H1 (cell line): ENCODE measurements at regions not wholly inside any gene's neighbourhood (a gene's known extent, or its start where the extent isn't known, plus 50 kb on each side); places are given as distances from the start of the nearest gene placed in this dataset.

ENCODE experiments used
- CTCF ChIA-PET: fragments of 300-600 bp; sonication (Branson Sonifier 250); formaldehyde crosslinking; loops from one replicate; lab custom pipeline; 2021; ENCODE audit not compliant: partially characterized antibody; lab: Charles Lee
- POLR2A ChIA-PET: fragments of 300-600 bp; sonication (Branson Sonifier 250); formaldehyde crosslinking; loops from one replicate; lab custom pipeline; 2021; ENCODE audit warnings: inconsistent platforms; ENCODE audit not compliant: partially characterized antibody; lab: Charles Lee
- DNase-seq, 2 experiments: peaks; one replicate each; pipeline versions ENCODE4 v3.0.0 to v3.0.0-alpha.2; 2010 to 2022; ENCODE audit warnings: low spot score in 2 of 2, low read depth in 1 of 2, mixed read lengths in 1 of 2
- FAIRE-seq: peaks from 2 replicates; lab custom pipeline; 2011; peaks lifted over from hg19 to GRCh38; lab: Jason Lieb, UNC
- H2AFZ ChIP-seq: 2 replicates; pipeline ENCODE4 v1.8.1; 2012; ENCODE audit warnings: low read length, inconsistent platforms
- H2AK5ac ChIP-seq: 2 replicates; pipeline ENCODE4 v1.6.1; 2013; ENCODE audit warnings: low read depth, low read length
- H2BK120ac ChIP-seq: replicated peaks from 2 replicates; pipeline ENCODE3; 2013; ENCODE audit warnings: low read depth, low read length, inconsistent platforms
- H2BK12ac ChIP-seq: 2 replicates; pipeline ENCODE4 v1.6.1; 2013; ENCODE audit warnings: low read depth, low read length
- H2BK15ac ChIP-seq: 2 replicates; pipeline ENCODE4 v1.6.1; 2013; ENCODE audit warnings: low read length
- H2BK20ac ChIP-seq: 2 replicates; pipeline ENCODE4 v1.6.1; 2013; ENCODE audit warnings: low read length
- H2BK5ac ChIP-seq: 2 replicates; pipeline ENCODE4 v1.6.1; 2013; ENCODE audit warnings: low read depth, low read length
- H3K14ac ChIP-seq: 2 replicates; pipeline ENCODE4 v1.6.1; 2013; ENCODE audit warnings: inconsistent platforms; ENCODE audit not compliant: insufficient read length
- H3K18ac ChIP-seq: 2 replicates; pipeline ENCODE4 v1.6.1; 2013; ENCODE audit warnings: low read length; ENCODE audit errors: extremely low read depth
- H3K23ac ChIP-seq: 2 replicates; pipeline ENCODE4 v1.6.1; 2013; ENCODE audit warnings: inconsistent platforms; ENCODE audit not compliant: insufficient read length
- H3K23me2 ChIP-seq: 2 replicates; pipeline ENCODE4 v1.6.1; 2013; ENCODE audit warnings: low read depth, low read length
- H3K27ac ChIP-seq: 2 replicates; pipeline ENCODE4 v1.6.1; 2011; ENCODE audit warnings: low read depth, low read length, inconsistent platforms
- H3K27me3 ChIP-seq, 4 experiments: replicated peaks in 1 of 4; 1 replicate in 1 of 4; 2 replicates in 3 of 4; pipeline versions ENCODE4 v1.6.1 to v1.8.1; 2011 to 2013; ENCODE audit warnings: low read length in 3 of 4, mild to moderate bottlenecking in 3 of 4, inconsistent platforms in 2 of 4, mixed read lengths in 2 of 4, moderate library complexity in 1 of 4; ENCODE audit not compliant: control insufficient read depth in 3 of 4, insufficient read depth in 3 of 4; ENCODE audit errors: extremely low read depth in 1 of 4
- H3K36me3 ChIP-seq, 4 experiments: 2 replicates each; pipeline versions ENCODE4 v1.6.1 to v1.8.1; 2011 to 2013; ENCODE audit warnings: mild to moderate bottlenecking in 4 of 4, low read length in 3 of 4, moderate library complexity in 2 of 4, control low read depth in 1 of 4, inconsistent platforms in 1 of 4; ENCODE audit not compliant: insufficient read depth in 4 of 4, control insufficient read depth in 2 of 4
- H3K4ac ChIP-seq: replicated peaks from 2 replicates; pipeline ENCODE3; 2013; ENCODE audit warnings: low read length, low read depth, mixed read lengths, inconsistent platforms; ENCODE audit not compliant: insufficient read length
- H3K4me1 ChIP-seq, 4 experiments: replicated peaks in 1 of 4; 1 replicate in 1 of 4; 2 replicates in 3 of 4; pipeline versions ENCODE4 v1.6.1 to v1.8.1; 2011 to 2013; ENCODE audit warnings: low read length in 3 of 4, inconsistent platforms in 2 of 4, mixed read lengths in 1 of 4; ENCODE audit not compliant: insufficient read depth in 4 of 4, control insufficient read depth in 3 of 4
- H3K4me2 ChIP-seq, 2 experiments: 2 replicates each; pipeline versions ENCODE4 v1.6.1 to v1.8.1; 2011 to 2013; ENCODE audit warnings: low read depth in 2 of 2, low read length in 2 of 2, control low read depth in 1 of 2, inconsistent platforms in 1 of 2, mild to moderate bottlenecking in 1 of 2; ENCODE audit not compliant: insufficient read depth in 1 of 2
- H3K4me3 ChIP-seq, 4 experiments: fragments of 200-600, 300-600 bp in 1 of 4; sonication (generic), shearing (Covaris generic), sonication (Bioruptor Twin) in 1 of 4; 2 replicates each; pipeline versions ENCODE4 v1.5.1 to v1.8.1; 2011 to 2016; ENCODE audit warnings: low read length in 4 of 4, low read depth in 3 of 4, control low read depth in 2 of 4, inconsistent platforms in 2 of 4, mild to moderate bottlenecking in 2 of 4, mixed read lengths in 1 of 4, moderate library complexity in 1 of 4; ENCODE audit not compliant: insufficient read depth in 2 of 4; ENCODE audit errors: extremely low read depth in 1 of 4
- H3K56ac ChIP-seq: replicated peaks from 2 replicates; pipeline ENCODE3; 2013; ENCODE audit warnings: low read depth, mild to moderate bottlenecking, mixed read lengths, low read length, inconsistent platforms; ENCODE audit not compliant: insufficient read length
- H3K79me1 ChIP-seq: 2 replicates; pipeline ENCODE4 v1.6.1; 2013; ENCODE audit warnings: low read depth, low read length, control low read depth
- H3K79me2 ChIP-seq, 2 experiments: 2 replicates each; pipeline versions ENCODE4 v1.6.1 to v1.8.1; 2012 to 2013; ENCODE audit warnings: low read length in 2 of 2, mild to moderate bottlenecking in 2 of 2, inconsistent platforms in 1 of 2; ENCODE audit not compliant: insufficient read depth in 2 of 2, control insufficient read depth in 1 of 2
- H3K9ac ChIP-seq, 4 experiments: replicated peaks in 1 of 4; 1 replicate in 1 of 4; 2 replicates in 3 of 4; pipeline versions ENCODE4 v1.6.1 to v1.8.1; 2011 to 2013; ENCODE audit warnings: low read depth in 3 of 4, low read length in 3 of 4, control low read depth in 2 of 4, mild to moderate bottlenecking in 2 of 4, moderate library complexity in 2 of 4, inconsistent platforms in 1 of 4; ENCODE audit errors: extremely low read depth in 1 of 4
- H3K9me3 ChIP-seq, 2 experiments: 2 replicates each; pipeline versions ENCODE4 v1.6.1 to v1.8.1; 2012 to 2013; ENCODE audit warnings: mild to moderate bottlenecking in 2 of 2, moderate library complexity in 2 of 2, control low read depth in 1 of 2, inconsistent platforms in 1 of 2, low read depth in 1 of 2, low read length in 1 of 2, mixed read lengths in 1 of 2; ENCODE audit not compliant: insufficient read depth in 2 of 2
- H4K20me1 ChIP-seq, 2 experiments: replicated peaks in 1 of 2; 2 replicates each; pipeline versions ENCODE3 to v1.8.1; 2011 to 2013; ENCODE audit warnings: inconsistent platforms in 2 of 2, low read length in 2 of 2, mild to moderate bottlenecking in 1 of 2; ENCODE audit not compliant: insufficient read depth in 2 of 2, control insufficient read depth in 1 of 2
- H4K5ac ChIP-seq: 2 replicates; pipeline ENCODE4 v1.6.1; 2013; ENCODE audit warnings: low read length, low read depth, mixed read lengths, inconsistent platforms; ENCODE audit not compliant: insufficient read length
- H4K8ac ChIP-seq: 2 replicates; pipeline ENCODE4 v1.8.0; 2013; ENCODE audit warnings: mild to moderate bottlenecking, moderate library complexity, low read length, inconsistent platforms; ENCODE audit not compliant: insufficient read depth; ENCODE audit errors: extremely low read depth
- H4K91ac ChIP-seq: replicated peaks from 2 replicates; pipeline ENCODE3; 2013; ENCODE audit warnings: low read length, mixed read lengths, inconsistent platforms; ENCODE audit not compliant: insufficient read length
- CBX8 ChIP-seq: fragments of 300-800, 300-1000 bp; sonication (generic); IDR thresholded peaks from 2 replicates; pipeline ENCODE4 v1.7.1; 2016; ENCODE audit warnings: low read depth, low read length, borderline replicate concordance
- CHD1 ChIP-seq: IDR thresholded peaks from 2 replicates; pipeline ENCODE4 v1.6.1; 2012; ENCODE audit warnings: low read depth, low read length, improper control_type of control experiment
- EGR1 ChIP-seq: IDR thresholded peaks from 2 replicates; pipeline ENCODE4 v1.6.1; 2011; ENCODE audit warnings: low read depth, low read length, borderline replicate concordance
- WGBS, 2 experiments: shearing (Covaris generic) in 1 of 2; methylation state at CpG; one replicate each; pipeline versions ENCODE4 v1.1.6 to v1.1.7; 2013 to 2015; ENCODE audit warnings: low lambda C conversion rate in 2 of 2, mixed read lengths in 2 of 2, inconsistent platforms in 1 of 2, low coverage in 1 of 2, missing lambda C conversion rate in 1 of 2; ENCODE audit not compliant: insufficient replicate concordance in 2 of 2, insufficient coverage in 1 of 2, insufficient read length in 1 of 2; ENCODE audit errors: extremely low coverage in 1 of 2, missing lambda C conversion rate in 1 of 2; 5-methylcytosine and 5-hydroxymethylcytosine counted together

- Histone ChIP-seq H3K4me2 (no peak overlapping the region), H3K27ac (no peak overlapping the region), H3K4me3 (no peak overlapping the region), H3K79me2 (no peaks in the 10 kb centered on the region), H4K8ac (no peak overlapping the region), H3K23me2 (no peaks in the 10 kb centered on the region), H3K56ac (no peak overlapping the region), H2BK5ac (no peak overlapping the region), H3K14ac (no peak overlapping the region), H2BK15ac (no peak overlapping the region), H3K79me1 (no peaks in the 10 kb centered on the region), H4K20me1 (no peaks in the 10 kb centered on the region), H3K18ac (no peak overlapping the region), H3K9me3 (peaks cover 0 to 2% of the 10 kb centered on the region in 2 experiments; a peak in 1 of 4 replicates), H4K5ac (no peak overlapping the region), H3K9ac (no peak overlapping the region), H2BK120ac (no peak overlapping the region), H2BK12ac (no peak overlapping the region), H2AFZ (no peak overlapping the region), H3K23ac (no peak overlapping the region), H2BK20ac (no peak overlapping the region), H2AK5ac (no peak overlapping the region), H3K36me3 (no peaks in the 10 kb centered on the region; a peak in 1 of 8 replicates), H3K27me3 (no peaks in the 10 kb centered on the region), H3K4me1 (peaks cover 0 to 4% (median 0%) of the 10 kb centered on the region in 4 experiments; a peak in 1 of 7 replicates), H3K4ac (no peak overlapping the region), H4K91ac (no peak overlapping the region)
- FAIRE-seq: no peak
- ChIA-PET CTCF (interaction anchor here (1.6 kb wide), 1 partner anchor 48 kb away, joined by 8 read pairs; no protein-coding TSS in a partner anchor), POLR2A (no interaction called here)
- WGBS, 2 experiments: 88% methylated on average over 4 of the region's 4 CpGs; no CpG with 5 or more reads in 1 of the 2 experiments
- no peak for DNase-seq
- no peak for TF ChIP-seq CHD1
- no peak for TF ChIP-seq EGR1
- no peak for TF ChIP-seq CBX8
Observed at GRCh38 chr16:87230571-87230970, 86.6 kb downstream of the C16orf95 start.
